NCI-H524 (cell line): ENCODE measurements at regions not wholly inside any gene's neighbourhood (a gene's known extent, or its start where the extent isn't known, plus 50 kb on each side); places are given as distances from the start of the nearest gene placed in this dataset.
A peak's percentile ranks its signal among the peaks of the same experiment; 100 is the strongest.
"Not testable (repeated sequence)": the region's sequence is repeated elsewhere in the genome, so short reads cannot be mapped to it uniquely, and the experiment has no call there.

Experiments used
- DNase-seq, 2 experiments: peaks; one replicate each; lab custom pipeline; 2025; lab: John Stamatoyannopoulos, UW

DNA sequence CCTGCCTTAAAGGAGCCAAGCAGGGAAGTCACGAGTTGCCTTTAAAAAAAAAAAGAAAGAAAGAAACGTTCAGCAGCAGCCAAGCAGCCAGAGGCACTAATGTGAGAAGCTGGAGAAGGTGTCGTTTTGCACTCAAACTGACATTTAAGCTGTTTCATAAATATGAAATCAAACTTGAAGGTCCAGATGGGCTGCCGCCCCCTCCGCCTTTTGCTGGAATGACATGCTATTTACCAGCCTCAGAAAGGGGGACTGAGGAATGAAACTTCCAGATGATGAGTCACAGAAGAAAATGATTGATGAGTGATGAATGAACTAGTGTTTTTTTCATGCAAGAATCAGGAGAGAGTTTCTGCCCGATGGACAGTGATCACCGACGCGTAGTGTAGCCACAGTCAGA is 396.8 kb downstream of the IGSF11 start:
- DNase-seq = peak in 1 of 2 experiments; percentile 76

DNA sequence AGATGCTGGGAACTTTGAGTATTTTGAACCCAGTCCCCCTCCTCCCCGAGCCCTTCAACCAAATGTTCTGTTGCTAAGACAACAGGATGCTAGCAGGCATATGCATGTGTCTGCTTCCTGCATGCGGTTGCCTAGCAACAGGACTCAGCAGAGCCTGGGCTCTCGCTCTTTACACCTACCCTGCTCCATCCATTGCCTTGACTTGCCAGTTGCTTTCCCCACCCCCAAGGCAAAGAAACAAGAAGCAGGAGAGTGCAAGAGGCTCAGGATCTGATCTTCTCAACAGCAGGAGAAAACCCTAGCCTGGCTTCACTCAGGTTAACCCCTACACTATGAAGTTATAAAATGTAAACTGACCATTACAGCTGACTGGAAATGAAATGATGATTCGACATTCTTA is 393.0 kb downstream of the IGSF11 start:
- DNase-seq = peak; percentile 91 to 95

DNA sequence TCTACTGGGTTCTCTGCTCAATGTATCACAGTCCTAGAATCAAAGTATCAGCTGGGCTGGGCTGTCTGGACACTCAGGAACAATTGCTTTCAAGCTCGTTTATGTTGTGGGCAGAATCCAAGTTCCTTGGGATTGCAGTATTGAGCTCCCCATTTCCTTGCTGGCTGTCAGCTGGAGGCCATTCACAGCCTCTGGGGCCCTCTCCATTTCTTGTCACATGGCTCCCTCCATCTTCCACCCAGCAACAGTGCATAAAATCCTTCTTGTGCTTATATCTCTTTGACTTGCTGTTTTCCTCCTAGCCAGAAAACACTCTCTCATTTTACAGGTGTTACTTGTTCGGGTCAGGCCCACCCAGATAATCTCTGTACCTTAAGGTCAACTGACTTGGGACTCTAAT is 363.5 kb downstream of the IGSF11 start:
- peak in 1 of 2 experiments; percentile 28 for DNase-seq

DNA sequence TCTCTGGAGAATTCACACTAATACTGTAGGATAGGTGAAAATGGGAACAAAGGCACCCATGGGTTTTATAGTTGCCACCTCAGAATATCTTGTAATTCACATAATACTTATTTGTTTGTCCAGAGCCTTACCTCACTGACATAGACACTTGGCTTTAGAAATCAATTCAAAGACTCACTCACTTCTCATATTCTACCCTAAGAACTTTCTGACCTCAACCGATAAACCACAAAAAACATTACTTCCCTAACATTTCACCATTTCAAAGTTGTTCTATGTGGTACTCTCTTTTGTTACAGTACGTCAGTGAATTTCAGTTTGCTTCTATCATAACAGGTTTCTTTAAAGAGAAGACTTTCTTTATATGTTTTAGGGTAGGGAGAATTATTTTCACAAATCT is 359.3 kb downstream of the IGSF11 start:
- no peak for DNase-seq

DNA sequence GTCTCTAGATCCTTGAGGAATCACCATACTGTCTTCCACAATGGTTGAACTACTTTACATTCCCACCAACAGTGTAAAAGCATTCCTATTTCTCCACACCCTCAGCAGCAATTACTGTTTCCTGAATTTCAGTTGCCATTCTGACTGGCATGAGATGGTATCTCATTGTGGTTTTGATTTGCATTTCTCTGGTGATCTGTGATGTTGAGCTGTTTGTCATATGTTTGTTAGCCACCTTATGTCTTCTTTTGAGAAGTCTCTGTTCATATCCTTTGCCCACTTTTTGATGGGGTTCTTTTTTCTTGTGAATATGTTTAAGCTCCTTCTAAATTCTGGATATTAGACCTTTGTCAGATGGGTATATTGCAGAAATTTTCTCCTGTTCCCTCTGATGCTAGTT is 356.0 kb downstream of the IGSF11 start:
- not testable (repeated sequence) for DNase-seq

DNA sequence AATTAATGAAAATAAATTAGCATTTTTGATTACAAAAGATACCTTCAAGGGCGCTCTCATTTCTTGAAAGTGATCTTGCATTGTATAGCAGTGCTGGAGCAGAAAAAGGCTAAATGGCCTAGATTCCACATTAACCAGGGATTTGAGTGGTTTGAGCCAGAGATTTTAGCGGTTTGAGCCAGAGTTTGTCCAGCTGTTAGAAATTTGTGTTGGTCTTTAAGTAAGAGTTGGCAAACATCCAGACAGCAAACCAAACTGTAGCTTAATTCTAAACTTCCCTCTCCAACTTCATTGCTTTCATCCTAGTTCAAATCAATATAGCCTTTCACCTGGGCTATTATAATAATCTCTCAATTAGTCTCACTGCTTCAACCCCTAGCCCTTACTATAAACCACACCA is 351.7 kb downstream of the IGSF11 start:
- DNase-seq = peak; percentile 89 to 96

DNA sequence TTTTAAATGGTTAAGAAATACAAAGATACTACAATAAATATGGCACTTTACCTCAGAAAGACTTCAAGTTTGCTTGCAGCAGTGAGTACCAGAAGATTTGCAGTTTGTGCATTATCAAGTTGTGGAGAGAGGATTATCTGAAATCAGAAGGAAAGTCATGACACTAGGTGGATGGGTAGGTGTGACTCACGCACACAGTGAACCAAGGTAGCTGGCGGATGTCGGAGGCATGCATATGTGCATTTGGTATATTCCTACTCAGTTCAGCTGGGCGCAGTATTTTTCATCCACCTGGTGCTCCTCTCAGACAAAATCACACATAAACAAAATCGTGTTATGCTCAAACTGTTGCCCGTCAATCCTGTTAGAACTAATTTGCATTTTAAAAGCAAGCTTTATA is 351.0 kb downstream of the IGSF11 start:
- peak in 1 of 2 experiments; percentile 36 for DNase-seq

DNA sequence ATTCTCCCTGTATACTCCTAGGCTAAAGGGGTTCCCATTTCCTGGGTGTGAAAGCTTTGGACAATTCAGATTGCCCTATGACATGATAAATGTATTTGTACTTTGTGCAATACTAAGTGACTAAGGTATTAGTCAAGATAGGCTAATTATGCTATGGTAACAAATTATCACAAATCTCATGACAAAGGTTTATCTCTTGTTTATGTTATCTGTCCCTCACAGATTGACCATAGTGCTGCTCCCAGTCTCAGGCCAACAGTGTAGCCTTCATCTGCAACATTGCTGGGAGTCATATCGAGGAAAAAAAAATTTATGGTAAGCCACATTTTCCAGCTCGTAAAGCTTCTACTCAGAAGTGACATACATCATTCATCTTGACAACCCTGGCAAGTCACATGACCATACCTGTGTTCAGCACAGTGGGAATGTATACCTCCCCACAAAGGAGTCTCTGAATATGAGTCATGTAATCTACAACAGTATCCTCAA is 346.2 kb downstream of the IGSF11 start:
- no peak for DNase-seq

DNA sequence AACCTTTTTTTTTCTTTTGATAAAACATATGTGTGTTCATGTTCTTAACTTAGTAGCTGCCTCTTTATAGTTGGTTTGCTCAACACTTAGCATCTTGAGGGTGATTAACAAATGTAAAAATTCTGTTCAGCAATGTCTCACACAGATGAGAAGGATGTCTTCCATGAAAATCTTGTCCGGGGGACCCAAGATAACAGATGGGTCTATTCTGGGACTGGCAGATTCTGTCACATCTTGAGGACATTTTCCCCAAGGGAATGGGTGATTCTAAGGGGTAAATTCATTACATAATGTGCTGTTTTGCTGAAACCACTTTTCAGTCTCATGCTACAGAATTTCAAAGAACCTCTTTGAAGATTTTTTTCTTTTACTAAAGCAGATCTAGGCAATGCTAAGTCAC is 342.2 kb downstream of the IGSF11 start:
- peak in 1 of 2 experiments; percentile 4 for DNase-seq

DNA sequence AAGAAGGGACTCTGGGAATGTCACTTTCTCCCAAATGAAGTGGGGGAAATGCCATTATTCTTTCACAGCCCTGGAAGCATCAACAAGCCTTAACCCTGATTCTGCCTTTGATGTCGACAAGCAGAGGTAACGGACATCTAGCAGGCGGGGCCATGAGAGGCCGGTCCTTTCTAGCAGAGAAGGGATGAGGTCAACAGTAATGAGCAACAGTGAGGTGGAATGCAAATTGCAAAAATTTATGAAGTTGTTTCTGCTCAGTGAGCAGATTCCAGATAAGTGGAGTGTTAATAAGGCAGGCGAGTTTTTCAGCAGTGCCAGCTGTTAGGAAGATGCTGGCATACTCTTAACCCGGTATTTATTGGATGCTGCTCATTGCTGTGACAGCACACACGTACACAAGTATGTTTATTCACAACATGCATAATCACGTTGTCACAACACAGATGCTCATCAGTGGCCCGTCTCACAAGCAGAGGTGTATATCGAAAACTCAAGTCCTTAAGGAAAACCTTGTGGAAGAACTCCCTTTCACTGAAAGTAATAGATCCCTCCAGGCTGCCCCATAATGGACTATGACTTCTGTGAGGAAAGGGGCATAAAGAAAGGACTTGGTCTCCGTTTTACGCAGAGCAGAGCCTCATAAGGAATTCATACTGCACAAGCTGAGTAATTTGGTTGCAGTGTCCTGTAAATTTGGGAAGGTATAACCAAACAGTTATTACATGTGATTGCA is 329.0 kb downstream of the IGSF11 start:
- peak; percentile 66 to 76 for DNase-seq

DNA sequence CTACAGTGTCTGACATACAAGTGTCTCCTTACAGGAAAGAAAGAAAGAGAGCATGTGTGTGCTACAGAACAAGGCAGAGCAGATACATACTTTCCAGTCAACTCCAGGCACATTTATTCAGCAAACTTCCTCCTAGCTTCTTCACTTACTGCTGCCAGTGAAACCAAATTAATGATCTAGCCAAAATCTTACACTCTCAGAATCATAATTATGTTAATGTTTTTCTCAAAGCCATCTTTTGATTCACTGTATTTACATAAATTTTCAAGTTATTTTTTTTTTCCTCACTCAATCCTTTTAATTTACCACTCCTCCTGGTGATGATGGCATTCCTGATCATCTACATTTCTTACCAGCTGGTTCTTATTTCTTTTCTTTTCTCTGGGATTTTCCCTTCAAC is 326.7 kb downstream of the IGSF11 start:
- no peak for DNase-seq

DNA sequence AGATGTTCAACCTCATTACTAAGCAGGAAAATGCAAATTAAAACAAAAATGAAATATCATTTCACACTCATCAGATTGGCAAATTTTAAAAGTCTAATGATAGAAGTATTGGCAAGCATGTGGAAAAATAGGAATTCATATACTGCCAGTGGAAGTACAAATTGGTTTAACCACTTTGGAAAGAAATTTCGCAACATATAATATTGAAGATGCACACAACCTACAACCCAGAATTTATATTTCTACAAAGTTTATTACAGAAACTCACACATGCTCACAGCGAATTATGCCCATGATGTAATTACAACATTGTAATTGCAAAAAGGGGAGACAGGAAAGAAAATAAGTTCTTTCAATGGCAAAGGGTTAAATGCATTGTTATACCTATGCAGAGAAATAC is 324.1 kb downstream of the IGSF11 start:
- no peak for DNase-seq

DNA sequence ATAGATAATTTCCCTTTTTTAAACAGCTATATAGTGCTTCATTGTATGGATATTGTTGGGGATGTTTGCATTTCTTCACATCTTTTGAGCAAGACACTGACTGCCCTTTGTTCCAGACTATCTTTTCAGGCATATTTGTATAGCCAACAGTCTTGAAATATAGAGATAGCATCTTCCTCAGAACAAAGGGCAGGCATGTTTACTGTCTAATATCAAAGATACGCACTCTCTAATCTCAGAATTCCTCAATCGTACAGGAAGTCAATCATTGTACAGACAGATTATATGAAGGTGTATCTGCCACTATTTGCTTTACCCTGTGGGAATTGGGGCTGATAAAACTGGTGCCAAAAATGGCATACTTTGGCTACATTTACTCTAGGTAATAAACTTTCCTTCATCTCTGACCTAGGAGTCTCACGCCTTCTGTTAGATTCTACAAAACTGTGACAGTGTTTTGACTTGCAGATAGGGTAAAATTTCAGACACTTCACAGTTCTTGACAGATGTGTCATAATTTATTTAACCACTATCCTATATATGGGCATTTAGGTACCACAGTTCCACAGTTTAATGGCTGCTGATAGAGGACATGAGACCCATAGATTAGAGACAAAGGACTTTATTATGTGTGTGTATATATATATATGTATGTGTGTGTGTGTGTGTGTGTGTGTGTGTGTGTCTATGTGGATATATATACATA is 321.0 kb downstream of the IGSF11 start:
- DNase-seq = peak in 1 of 2 experiments; percentile 29

DNA sequence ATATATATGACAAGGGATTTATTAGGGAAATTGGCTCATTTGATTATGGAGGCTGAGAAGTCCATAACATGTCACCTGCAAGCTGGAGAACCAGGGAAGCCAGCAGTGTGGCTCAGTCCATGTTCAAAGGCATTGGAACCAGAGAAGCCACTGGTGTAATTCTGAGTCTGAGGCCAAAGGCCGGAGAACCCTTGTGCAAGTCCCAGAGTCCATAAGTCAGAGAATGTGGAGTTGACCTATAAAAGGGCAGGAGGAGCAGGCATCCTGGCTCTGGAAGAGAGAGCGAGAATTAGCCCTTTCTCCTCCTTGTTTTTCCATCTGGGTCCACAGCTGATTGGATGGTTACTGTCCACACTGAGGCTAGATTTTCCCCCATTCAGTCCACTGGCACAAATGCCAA is 319.8 kb downstream of the IGSF11 start:
- no peak for DNase-seq

DNA sequence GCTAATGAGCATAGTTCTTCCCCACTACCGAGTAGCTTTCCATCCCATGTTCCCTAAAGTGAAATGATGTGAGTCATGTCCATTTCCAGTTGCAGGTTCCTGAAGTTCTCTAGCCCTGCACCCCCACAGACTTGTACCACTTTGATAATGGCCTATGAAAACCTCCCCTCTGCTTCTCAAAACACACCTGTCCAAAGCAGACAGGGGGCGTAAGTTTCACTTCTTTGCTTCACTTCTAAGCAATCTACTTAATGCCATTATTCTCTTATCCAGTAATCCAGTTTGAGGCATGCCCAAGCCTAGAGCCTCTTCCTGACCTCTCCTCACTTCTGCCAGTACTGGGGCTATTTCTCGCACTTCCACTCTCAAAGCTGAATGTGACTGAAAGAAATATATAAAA is 305.1 kb downstream of the IGSF11 start:
- no peak for DNase-seq

DNA sequence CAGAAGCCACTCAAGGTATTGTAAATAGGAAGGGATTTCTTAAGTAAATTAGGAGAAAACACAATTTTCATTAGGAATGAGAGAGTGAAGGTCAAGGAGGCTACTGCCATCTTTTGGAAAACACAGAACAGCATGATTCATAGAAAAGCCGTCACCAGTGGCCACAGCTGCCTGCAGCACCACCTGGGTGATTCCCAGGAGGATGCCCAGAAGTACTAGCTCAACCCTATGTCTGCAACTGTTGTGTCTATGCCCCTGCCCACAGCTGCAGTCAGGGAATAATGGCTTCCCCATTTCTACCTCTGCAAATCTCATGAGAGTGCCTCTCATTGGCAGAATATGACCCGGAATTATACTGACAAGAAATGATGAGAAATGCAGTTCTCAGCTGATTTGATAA is 300.0 kb downstream of the IGSF11 start:
- DNase-seq = peak; percentile 23 to 54

DNA sequence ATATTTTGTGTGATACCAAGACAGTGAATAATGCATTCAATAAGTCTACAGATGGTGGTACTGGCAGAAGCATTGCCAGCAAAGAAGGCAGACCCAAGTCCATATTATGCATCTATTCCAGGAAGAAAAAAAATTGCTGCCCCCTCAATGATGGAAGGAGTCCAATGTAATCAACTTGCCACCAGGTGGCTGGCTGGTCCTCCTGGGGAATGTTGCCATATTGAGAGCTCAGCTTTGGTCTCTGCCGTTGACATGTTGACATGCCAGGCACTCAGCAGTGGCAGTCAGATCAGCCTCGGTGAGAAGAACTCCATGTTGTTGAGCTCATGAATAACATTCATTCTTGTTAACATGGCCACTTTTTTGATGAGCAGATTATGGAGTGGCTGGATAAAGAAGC is 298.5 kb downstream of the IGSF11 start:
- DNase-seq = no peak

DNA sequence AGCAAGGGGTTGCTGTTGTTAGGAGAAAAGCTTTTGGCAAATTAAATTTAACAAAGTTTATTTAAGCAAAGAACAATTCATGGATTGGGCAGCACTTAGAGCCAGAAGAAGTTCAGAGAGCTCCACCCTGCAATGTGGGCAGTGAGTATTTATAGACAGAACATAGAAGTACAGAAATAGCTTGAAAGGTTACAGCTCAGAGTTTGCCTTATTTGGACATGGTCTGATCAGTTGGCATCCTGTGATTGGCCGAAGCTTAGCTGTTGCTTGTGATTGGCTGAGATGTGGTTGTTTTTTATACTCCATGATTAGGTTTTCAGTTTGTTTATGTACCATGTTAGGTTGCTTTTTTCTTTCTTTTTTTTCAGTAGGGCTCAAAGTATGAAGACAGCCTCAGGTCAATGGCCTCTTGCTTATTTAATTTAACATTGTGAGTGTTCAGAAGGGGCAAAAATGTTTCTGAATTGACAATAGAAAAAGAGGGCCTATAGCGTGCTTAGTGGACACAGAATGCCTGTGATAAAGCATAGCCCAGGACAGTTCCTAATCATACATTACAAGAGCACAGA is 293.8 kb downstream of the IGSF11 start:
- no peak for DNase-seq

DNA sequence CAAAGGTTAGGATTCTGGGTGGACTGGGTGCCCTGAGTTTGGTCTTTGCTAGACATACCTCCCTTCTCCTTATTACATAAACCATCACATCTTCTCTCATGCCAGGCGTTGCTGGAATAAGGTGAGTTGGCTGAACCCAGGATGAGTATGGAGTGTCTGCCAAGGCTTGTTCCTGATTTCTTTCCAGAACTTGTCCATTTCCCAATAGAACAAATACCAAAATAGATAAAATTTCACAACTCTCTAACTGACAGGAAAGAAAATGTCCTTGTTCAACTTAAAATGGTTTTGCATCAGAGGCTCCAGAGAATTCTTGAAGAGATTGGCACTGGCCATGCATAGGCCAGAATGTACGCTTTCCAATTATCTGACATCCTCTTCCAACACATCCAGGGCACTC is 291.9 kb downstream of the IGSF11 start:
- no peak for DNase-seq

DNA sequence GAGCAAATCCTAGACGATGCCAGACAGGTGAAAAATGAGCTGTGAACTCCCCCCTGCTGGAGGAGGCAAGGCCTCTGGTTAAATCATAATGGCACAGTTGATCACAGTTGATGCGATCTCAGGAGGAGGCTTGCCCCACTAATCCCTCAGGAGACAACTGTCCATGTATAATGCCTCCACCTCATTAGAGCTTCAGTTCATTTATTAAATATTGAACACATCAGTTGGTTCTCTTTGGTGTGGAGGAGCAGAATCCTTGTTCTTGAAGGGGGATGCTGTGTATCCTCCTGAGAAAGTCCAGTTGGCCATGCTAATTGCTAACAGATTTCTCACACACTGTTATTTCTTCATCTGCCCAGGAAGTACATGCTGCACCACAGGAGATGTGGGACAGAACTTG is 290.5 kb downstream of the IGSF11 start:
- DNase-seq = no peak

DNA sequence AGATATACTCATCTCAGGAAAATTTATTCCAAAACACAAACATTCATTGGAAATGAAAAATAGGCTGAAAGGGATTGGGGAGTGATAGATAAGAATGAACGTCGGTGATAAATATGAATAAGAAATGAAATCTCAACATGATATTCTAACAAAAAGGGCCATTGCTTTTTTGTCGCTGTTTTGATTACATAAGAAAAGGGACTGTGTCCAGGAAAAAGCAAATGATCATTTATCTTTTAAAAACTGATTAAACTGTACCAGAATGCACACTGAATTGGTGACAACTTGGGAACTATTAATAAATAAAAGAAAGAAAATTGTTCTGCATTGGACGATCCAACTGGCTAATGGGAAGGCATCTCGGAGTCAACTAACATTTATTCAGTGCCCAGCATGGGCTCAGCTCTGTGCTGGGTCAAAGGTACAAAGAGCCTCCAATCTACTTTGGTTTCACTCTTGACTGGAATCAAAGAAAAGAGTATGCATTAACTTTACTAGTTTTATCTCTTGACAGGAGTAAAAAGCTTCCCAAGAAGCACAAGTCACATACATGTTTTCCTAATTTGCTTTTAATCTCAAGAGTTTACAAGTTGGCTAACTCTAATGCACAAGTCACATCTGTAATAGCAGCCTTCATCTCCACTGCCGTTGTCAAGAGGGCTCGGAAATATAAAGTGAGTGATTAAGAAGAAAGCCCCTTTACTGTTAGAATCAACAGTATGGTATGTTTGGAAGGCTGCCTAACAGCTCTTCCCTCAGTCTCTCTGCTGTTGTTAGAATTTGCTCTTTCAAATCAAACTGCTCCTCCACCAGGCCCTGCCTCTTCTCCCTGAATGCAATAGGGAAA is 280.0 kb downstream of the IGSF11 start:
- no peak for DNase-seq

DNA sequence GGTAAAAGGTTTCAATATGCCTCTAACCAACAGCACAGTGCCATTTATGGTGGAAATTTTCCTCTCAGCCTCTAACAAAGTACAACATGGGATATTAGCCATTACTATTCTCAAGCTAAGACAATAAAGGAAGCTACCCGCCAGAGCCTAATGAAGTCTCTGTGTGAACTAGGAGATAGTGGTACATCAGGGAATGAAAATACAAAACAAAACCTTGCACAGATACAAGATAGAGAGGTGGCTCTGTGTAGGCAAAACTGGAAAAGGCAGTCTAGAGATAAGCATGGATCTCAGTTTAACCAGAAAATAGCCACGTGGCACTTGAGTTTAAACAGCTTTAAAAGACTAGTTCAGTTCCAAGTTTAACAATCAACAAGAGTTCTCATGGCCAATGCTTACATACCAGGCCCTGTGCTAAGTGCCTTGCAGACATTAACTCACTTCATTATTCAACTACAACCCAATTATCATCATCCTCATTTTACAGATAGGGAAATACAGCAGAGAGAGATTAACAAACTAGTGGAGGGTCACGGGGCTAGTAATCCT is 279.3 kb downstream of the IGSF11 start:
- no peak for DNase-seq
